SU-DHL-6 (cell line): ENCODE measurements at regions not wholly inside any gene's neighbourhood (a gene's known extent, or its start where the extent isn't known, plus 50 kb on each side); places are given as distances from the start of the nearest gene placed in this dataset.

ENCODE experiments used
- H2AFZ ChIP-seq: fragments of 200-600 bp; sonication (generic); 2 replicates; pipeline ENCODE4 v1.6.1; 2014; ENCODE audit warnings: low read depth, mild to moderate bottlenecking, moderate library complexity, mixed read lengths, antibody characterized with exemption, low read length; ENCODE audit not compliant: severe bottlenecking
- H3F3A ChIP-seq: fragments of 200-600 bp; shearing (Covaris generic); 2 replicates; pipeline ENCODE4 v1.6.0; 2016; ENCODE audit warnings: antibody characterized with exemption, mild to moderate bottlenecking; ENCODE audit not compliant: insufficient read depth
- H3K27ac ChIP-seq: fragments of 200-600 bp; sonication (generic); 2 replicates; pipeline ENCODE4 v1.5.1; 2016; ENCODE audit warnings: low read depth, mild to moderate bottlenecking, low read length, moderate library complexity, mixed read lengths
- H3K27me3 ChIP-seq: fragments of 200-600 bp; sonication (generic), shearing (Covaris generic); 2 replicates; pipeline ENCODE4 v1.6.0; 2014; ENCODE audit warnings: mild to moderate bottlenecking, low read length
- H3K36me3 ChIP-seq: fragments of 200-600 bp; sonication (generic); 2 replicates; pipeline ENCODE4 v1.6.1; 2014; ENCODE audit warnings: mild to moderate bottlenecking, low read length, mixed read lengths
- H3K4me2 ChIP-seq: fragments of 300-600, 200-600 bp; shearing (Covaris generic), sonication (generic); 2 replicates; pipeline ENCODE4 v1.6.0; 2014; ENCODE audit warnings: low read length, low read depth, mild to moderate bottlenecking; ENCODE audit not compliant: poor library complexity, severe bottlenecking
- H3K4me3 ChIP-seq: fragments of 200-600 bp; sonication (generic); 2 replicates; pipeline ENCODE4 v1.5.1; 2014; ENCODE audit warnings: antibody characterized with exemption, low read length, mild to moderate bottlenecking, mixed read lengths; ENCODE audit not compliant: insufficient read depth, poor library complexity, severe bottlenecking
- H3K79me2 ChIP-seq: fragments of 200-600 bp; sonication (generic); 2 replicates; pipeline ENCODE4 v1.6.1; 2014; ENCODE audit warnings: mild to moderate bottlenecking, low read length, moderate library complexity; ENCODE audit not compliant: insufficient read depth
- H3K9ac ChIP-seq: fragments of 200-600 bp; sonication (generic); 2 replicates; pipeline ENCODE4 v1.7.0; 2014; ENCODE audit warnings: mild to moderate bottlenecking, low read length
- H3K9me2 ChIP-seq: fragments of 200-600 bp; sonication (generic); replicated peaks from 2 replicates; pipeline ENCODE4 v1.6.1; 2014; ENCODE audit warnings: low read length; ENCODE audit not compliant: insufficient read depth
- H3K9me3 ChIP-seq: fragments of 200-600 bp; sonication (generic); 2 replicates; pipeline ENCODE4 v1.6.1; 2014; ENCODE audit warnings: low read length, mixed read lengths; ENCODE audit not compliant: insufficient read depth
- H4K20me1 ChIP-seq: fragments of 200-600 bp; sonication (generic); 2 replicates; pipeline ENCODE4 v1.6.1; 2014; ENCODE audit warnings: low read depth, mild to moderate bottlenecking, antibody characterized with exemption, low read length, moderate library complexity, mixed read lengths
- CTCF ChIP-seq: fragments of 200-600 bp; sonication (generic); IDR thresholded peaks from one replicate; pipeline ENCODE4 v1.5.1; 2017; ENCODE audit warnings: antibody characterized with exemption, mild to moderate bottlenecking, low read length, moderate library complexity; ENCODE audit not compliant: insufficient read depth, poor library complexity, severe bottlenecking
- EZH2phosphoT487 ChIP-seq: fragments of 200-600 bp; sonication (generic), shearing (Covaris generic); conservative IDR thresholded peaks from 2 replicates; pipeline ENCODE4 v1.6.1; 2018; ENCODE audit warnings: mild to moderate bottlenecking, antibody characterized with exemption, low read length, moderate library complexity, mixed read lengths

GRCh38 chr4:123659730-123660129 lies 263.1 kb downstream of the SPRY1 start:
- no peaks in the 10 kb centered on the region for H3K9me2 ChIP-seq
- no peak overlapping the region for H3K9ac ChIP-seq
- H3K4me2 ChIP-seq, result no peak overlapping the region
- no peak overlapping the region for H2AFZ ChIP-seq
- TF ChIP-seq EZH2phosphoT487, result no peak
- TF ChIP-seq CTCF, result no peak
- no peak overlapping the region for H3K27ac ChIP-seq
- no peaks in the 10 kb centered on the region for H3F3A ChIP-seq
- no peaks in the 10 kb centered on the region for H3K9me3 ChIP-seq
- H3K79me2 ChIP-seq, result no peaks in the 10 kb centered on the region
- no peaks in the 10 kb centered on the region for H3K27me3 ChIP-seq
- H4K20me1 ChIP-seq, result no peaks in the 10 kb centered on the region
- H3K4me3 ChIP-seq, result no peak overlapping the region
- H3K36me3 ChIP-seq, result no peaks in the 10 kb centered on the region

- H3K27ac ChIP-seq, result no peak overlapping the region
- H3K79me2 ChIP-seq, result no peaks in the 10 kb centered on the region
- no peaks in the 10 kb centered on the region for H3K9me3 ChIP-seq
- no peak overlapping the region for H3K4me3 ChIP-seq
- H4K20me1 ChIP-seq, result no peaks in the 10 kb centered on the region
- no peaks in the 10 kb centered on the region for H3F3A ChIP-seq
- H3K9ac ChIP-seq, result no peak overlapping the region
- no peaks in the 10 kb centered on the region for H3K36me3 ChIP-seq
- no peak overlapping the region for H3K4me2 ChIP-seq
- H3K27me3 ChIP-seq, result no peaks in the 10 kb centered on the region
- TF ChIP-seq EZH2phosphoT487 (no peak), CTCF (no peak)
- H2AFZ ChIP-seq, result no peak overlapping the region
- H3K9me2 ChIP-seq, result no peaks in the 10 kb centered on the region
Measured at GRCh38 chr4:123661080-123661737, 264.6 kb downstream of the SPRY1 start.

GRCh38 chr4:123662827-123663226 lies 266.2 kb downstream of the SPRY1 start:
- H2AFZ ChIP-seq, result no peak overlapping the region
- H3F3A ChIP-seq, result no peaks in the 10 kb centered on the region
- no peak overlapping the region for H3K27ac ChIP-seq
- TF ChIP-seq CTCF (no peak), EZH2phosphoT487 (no peak)
- no peak overlapping the region for H3K9ac ChIP-seq
- H3K9me2 ChIP-seq, result no peaks in the 10 kb centered on the region
- H4K20me1 ChIP-seq, result no peaks in the 10 kb centered on the region
- no peaks in the 10 kb centered on the region for H3K36me3 ChIP-seq
- H3K27me3 ChIP-seq, result no peaks in the 10 kb centered on the region
- H3K79me2 ChIP-seq, result no peaks in the 10 kb centered on the region
- H3K4me3 ChIP-seq, result no peak overlapping the region
- no peaks in the 10 kb centered on the region for H3K9me3 ChIP-seq
- H3K4me2 ChIP-seq, result no peak overlapping the region
